ENCODE measurements at regions not wholly inside any gene's neighbourhood (a gene's known extent, or its start where the extent isn't known, plus 50 kb on each side); places are given as distances from the start of the nearest gene placed in this dataset.

DNA sequence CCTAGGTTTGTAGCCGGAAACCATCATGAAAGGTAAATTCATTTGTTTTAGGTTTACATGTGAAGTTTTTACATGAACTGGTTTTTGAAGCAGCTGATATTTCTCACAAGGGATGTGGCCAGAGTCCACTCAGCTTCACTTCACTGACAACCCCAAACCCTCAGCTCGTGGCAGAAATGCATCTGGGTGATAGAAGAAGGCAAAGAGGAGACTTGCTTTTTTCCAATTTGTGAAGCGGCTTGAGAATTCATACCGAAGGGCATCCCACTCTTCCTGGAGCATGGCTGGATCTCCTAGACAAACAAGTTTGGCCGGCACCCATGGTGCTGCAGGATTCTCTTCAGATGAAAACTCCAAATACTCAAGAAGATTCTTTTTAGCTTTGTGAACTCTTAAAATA, 392.8 kb upstream of the CNR1 start:
- DNase-seq (ENCODE audit: low spot score) = no peak

DNA sequence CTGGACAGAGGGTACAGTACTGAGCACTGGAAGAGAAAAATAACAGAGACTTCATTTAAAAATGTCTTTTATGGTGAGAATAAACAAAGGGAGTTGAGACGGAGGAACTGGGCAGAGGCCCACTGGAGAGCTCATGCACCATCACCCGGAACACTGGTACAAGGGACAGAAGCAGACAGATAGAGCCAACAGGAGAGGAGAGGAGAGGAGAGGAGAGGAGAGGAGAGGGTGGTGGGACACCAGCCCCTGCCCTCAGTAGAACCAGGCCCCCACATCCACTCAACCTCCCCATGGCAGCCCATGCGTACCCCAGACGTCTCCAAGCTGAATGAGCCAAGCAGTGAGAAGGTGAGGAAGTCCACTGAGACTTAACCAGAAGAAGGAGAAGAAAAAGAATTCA, 390.5 kb upstream of the CNR1 start:
- no peak for DNase-seq (ENCODE audit: low spot score)

DNA sequence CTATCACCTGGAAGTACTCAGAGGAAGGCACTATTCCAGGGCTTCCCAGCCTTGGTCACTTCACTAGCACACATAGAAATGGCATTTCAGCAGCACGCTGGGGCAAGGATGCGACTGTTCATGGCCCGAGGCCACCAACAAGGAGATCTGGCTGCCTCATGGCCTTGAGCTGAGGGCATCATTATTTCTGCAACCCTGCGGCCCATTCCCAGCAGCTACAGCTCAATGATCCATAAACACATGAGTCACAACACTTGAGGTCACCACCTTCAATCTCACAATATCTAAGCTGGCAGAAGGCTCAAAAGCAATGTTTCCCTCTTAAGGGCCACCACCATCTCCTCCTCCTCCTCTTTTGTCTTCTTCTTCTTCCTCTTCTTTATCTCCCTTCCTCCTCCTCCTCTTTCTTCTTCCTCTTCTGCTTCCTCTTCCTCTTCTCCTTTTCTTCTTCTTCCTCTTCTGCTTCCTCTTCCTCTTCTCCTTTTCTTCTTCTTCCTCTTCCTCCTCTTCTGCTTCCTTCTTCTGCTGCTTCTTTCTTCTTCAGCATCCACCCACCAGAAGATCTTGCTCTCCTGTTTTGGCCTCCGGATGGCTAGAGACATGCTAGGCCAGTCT, 382.9 kb upstream of the CNR1 start:
- DNase-seq (ENCODE audit: low spot score) = no peak

DNA sequence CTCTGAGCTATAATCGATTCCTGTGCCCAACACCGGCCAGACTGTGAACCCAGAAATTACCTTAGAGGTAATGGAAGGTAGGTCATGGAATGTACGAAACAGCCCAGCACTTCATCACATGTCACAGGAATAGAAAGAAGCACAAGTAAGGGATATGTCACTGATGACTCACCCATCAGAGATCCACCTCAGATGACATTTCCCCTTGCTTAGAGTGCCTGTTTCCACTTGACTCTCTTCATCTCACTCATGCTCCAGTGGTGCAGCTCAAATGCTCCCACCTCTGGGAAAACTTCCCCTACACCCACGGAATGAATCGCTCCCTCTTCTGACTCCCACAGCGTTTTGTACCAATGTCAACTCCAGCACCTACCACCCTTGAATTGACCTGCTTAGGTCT, 381.6 kb upstream of the CNR1 start:
- no peak for DNase-seq (ENCODE audit: low spot score)

DNA sequence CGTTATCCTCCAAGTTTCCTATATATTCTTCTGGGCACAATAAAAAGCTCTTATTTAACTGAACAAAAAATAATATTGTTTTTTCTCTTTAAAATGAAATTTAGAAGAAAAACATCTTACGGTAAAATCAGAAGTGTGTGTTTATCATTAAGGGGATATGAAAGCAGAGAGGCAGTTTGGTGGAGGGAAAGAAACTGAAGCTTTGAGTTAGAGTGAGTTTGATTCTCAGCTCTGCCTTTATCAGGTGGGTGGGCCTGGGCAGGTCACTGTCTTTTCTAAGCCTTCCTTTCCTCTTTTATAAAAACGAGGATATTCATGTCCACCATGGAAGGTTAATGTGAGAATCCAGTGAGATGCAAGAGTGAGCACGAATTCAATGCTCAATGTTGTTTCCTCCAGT, 379.8 kb upstream of the CNR1 start:
- DNase-seq (ENCODE audit: low spot score) = no peak

DNA sequence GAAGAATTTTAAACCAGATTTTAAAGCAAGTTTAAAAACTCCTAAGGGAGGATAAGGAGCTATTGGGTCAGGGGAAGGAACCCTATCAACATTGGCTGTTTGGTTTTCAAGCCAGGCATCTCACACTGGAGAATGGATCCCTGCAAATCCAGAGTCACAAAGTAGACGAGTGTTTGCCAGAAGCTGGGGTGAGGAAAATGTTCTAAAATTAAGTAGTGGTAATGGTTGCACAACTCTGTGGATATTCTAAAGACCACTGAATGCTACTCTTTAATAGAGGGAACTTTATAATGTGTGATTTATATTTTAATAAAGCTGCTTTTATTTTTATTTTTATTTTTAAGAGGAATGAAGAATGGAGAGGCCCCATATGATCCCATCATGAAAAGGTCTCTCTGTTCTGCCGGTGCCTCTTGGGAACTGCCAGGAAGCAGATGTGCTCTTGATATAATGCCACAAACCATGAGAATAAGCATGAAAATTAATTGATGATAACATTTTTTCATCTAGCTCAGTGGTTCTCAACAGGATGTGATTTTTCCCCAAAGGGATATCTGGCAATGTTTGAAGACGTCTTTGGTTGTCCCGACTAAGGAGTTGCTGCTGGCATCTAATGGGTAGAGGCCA, 379.0 kb upstream of the CNR1 start:
- no peak for DNase-seq (ENCODE audit: low spot score)

DNA sequence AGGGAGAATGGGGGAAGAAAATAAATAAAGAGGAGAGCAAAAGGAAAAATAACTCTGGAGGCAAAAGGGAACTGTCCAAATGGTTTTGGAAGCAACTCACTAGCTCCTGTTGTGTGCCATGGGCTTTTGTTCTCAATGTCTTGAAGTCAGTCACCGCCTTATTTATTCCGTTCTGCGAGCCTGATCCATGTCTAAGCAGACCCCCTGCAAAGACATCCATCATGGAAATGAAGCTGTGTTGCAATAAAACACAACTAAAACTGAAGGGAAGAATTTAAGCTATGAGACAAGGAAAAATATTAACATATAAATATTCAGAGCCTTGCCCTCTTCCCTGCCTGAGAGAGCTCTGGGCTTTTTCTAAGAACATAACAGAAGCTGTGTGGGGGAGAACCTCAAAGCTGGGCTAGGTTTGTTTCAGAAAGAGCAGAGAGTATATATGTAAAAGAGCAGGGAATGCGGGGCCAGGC, 373.2 kb upstream of the CNR1 start:
- DNase-seq (ENCODE audit: low spot score) = no peak

DNA sequence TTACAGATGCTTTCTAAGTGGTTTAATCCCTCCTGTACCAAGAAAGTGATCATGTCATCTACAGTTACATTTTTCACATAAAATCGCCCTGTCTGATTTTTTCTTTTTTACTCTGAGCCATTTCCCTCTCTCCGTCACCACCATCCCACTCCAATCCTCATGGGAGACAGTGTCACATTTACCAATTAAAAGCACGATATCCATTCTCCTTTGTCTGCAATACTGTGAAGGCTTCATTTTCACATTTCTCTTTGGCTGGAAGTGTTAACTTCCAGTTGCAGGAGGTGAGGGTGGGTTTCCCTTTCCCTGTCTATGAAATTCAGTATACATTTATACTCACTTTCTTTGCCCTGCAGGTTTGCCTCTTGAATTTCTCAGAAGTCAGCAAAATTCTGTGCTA, 372.7 kb upstream of the CNR1 start:
- DNase-seq (ENCODE audit: low spot score) = no peak

DNA sequence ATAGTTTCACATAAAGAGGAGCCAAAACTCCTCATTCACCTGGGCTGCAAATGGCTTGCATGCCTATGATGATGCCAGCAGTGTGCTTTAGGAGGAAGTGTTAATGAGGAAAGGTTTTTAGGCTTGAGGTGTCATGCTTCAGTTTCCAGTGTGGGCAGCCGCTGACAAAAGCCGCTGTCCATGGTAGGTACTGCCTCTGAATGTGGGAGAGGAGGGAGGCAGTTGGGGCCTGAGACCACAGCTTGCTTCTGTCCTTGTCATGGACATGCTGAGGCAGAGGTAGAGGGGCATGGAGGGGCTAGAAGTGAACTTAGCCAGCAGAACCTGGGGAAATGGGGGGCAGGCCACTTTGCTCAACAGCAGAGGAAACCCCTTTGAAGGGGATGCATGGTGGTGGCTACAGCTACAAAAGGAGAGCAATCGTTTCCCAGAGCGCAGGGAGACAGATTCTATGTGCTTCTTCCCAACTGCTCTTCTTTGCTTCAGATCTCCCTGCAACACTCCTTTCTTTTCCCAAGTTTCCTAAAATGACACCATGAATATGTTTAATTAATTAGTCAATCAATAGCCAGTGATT, 372.1 kb upstream of the CNR1 start:
- DNase-seq (ENCODE audit: low spot score) = no peak

DNA sequence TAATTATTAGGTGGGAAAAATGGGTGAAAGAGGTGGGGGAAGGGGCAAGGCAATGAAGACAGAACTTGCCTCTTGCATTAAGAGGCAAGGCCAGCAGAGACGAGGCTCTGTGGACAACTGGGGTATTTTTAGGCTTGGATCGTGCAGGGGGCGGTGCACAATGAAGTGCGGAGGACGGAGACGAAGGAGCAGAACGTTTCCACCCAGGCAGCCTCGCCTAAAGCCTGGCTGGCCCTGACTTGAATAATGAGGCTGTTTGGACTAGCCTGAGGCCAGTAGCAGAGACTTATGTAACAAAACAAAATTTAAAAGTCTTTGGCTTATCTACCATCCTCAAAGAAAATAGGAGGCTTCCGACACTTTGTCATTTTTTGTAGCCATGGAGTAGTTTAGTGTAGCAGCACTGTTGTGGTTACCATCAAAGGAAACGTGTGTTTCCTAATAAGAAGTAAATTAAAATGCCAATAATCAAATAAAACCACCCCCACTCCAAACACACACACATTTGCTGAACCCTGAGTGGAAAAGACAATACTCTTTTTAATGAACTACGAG, 370.0 kb upstream of the CNR1 start:
- DNase-seq (ENCODE audit: low spot score) = no peak

DNA sequence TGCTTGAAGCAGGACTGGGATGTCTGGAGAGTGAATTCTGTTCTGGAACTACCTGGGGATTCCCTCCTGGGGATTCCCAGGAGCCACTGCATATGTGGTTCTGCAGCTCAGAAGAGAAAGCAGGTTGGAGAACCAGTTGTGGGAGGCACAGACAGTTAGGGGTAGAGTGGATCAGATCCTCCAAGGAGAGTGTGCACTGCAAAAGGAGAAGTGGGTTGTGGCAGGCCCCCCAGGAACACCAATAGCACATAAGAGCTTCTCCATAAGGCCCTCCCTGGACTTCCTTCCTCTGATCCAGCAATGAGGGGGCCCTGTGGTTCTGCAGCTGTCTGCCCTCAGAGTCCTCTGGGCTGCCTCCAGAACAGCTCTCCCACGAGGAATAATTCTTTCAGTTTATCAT, 369.2 kb upstream of the CNR1 start:
- DNase-seq (ENCODE audit: low spot score) = no peak

DNA sequence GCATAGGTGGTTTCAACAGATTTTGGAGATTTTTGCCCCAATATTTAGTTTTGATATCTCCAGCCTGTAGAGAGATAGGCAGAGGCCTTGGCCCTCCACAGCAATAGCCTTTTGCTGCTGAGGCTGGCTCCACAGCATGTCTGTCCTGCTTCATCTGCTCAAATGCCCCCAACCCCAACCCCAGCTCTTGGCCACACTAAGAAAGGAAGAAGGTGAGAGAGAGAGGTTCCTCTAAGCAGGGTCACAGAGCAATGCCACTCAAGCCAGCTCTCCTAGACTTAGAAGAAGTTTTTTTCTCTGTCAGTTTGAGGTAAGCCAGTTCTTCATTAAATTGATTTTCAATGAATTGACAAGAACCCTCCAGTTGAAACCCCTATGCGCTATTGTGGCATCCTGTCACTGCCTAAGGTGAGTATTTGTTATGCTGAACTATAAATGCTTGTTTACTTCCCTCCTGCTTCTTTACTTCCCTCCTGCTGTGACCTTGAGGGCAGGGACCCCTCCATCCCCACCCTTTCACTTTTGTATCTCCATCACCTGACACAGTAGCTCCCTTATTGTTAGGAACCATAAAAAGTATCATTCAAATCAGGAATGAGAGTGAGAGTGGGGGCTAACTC, 366.2 kb upstream of the CNR1 start:
- no peak for DNase-seq (ENCODE audit: low spot score)

DNA sequence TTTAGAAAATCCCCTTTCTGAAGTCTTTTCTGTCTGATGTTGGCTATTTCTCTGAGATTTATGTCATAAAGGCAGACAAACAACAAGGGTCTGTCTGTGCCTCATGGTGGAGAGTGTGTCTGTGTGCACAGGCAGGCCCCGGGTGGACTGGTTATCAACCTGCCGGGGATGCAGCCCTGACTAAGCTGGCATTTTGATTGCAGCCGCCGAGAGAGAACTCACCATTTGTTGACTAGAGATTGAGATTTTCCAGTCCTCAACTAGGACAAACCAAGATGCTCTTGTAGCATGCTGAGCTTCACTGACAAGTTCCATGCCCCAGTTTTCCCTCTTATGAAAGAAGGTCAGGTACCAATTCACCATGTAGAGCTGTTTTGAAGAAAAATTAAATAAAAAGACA, 363.6 kb upstream of the CNR1 start:
- DNase-seq (ENCODE audit: low spot score) = no peak

DNA sequence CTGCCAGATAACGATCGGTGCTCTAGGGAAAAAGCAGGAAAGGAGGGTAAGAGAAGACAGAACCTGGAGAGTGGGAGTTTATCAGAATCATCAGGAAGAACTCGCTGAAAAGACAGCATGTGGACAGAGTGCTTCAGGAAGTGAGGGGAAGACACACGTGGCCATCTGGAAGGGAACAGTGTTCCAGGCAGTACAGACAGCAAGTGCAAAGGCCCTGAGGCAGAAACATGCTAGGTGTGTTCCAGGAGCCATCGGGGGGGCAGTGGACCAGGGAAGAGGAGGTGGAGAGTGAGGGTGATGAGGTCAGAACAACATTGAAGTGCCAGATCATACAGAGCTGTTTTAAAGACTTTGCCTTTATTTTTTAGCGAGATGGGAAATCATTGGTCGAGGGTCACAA, 354.3 kb upstream of the CNR1 start:
- DNase-seq (ENCODE audit: low spot score) = no peak

DNA sequence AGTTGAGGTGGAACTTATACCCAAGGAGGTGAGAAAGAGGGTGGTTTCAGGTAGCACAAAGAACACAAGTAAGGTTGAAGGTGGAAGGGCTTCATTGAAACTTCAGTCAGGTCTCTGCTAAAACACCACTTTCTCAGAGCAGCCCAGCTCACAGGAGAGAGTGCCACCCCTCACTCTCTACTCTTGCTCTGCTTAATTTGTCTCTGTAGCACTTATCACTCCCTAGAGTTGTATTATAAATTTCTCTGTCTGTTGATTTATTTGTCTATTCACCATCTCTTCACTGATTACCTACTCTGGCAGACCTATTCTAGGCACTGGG, 353.8 kb upstream of the CNR1 start:
- DNase-seq (ENCODE audit: low spot score) = no peak

DNA sequence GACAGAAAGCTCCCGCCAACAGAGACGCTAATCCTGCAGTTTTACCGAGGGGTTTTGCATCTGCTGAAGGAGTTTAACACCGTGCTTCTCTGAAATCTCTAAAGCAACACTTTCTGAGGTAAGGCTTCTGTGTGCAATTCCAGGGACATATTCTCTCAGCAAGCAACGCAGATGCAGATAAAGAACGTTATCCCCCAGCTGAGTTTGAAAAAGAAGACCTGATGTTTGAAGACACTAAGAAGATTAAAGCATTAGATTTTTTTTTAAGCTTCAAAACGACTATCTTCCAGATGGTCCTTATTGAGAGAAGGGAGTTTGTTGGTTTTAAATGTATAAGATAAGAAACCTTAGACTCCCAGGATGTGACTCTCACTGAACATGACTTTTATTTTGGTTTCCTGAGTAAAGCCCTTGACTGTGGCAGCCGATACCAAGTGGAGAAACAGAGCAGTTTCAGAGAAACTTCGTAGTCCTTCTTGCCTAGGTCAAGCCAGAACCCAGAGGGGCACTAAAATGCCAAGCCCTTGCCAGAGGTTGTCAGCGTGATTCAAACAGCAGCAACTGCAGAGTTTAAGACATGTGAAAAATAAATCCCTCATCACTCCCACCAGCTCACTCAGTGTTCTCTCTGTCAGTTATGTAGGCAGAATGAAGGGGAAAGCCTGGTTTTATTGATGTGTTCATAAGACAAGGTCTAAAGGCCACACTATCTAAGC, 353.3 kb upstream of the CNR1 start:
- no peak for DNase-seq (ENCODE audit: low spot score)

DNA sequence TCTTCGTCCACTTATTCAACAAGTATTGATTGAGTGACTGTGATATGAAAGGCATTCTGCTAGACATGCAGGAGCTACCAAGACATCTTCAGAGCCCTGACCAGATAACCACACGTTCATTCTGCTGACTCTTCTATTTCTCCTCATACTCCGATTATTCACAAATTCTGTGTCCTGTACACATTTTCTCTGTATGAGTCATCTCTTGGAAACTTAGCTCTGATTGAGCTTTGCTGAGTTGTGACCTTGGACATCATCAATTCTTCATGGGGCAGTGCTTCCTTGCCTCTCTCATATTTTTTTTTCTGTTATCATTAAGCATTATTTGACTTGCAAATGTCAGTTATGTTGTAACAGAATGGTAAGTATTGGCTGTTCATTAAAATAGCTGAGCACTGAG, 351.6 kb upstream of the CNR1 start:
- no peak for DNase-seq (ENCODE audit: low spot score)

DNA sequence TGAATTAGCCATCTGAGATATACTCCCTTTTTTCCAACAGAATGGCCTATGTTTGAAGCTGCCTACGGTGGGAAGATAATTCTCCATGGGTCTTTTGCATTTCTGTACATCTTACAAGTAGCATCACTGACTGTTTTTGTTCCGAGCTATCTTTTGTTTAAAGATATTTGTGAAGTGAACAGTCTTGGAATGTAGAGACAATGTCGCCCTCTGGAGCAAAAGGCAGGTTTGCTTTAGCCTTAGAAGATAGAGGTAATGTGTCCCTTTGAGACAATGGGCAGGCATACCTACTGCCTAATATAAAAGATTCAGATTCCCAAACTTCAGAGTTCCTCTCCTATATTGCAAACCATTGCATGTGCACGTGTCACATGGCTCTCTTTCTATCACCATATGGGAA, 347.8 kb upstream of the CNR1 start:
- DNase-seq (ENCODE audit: low spot score) = no peak

DNA sequence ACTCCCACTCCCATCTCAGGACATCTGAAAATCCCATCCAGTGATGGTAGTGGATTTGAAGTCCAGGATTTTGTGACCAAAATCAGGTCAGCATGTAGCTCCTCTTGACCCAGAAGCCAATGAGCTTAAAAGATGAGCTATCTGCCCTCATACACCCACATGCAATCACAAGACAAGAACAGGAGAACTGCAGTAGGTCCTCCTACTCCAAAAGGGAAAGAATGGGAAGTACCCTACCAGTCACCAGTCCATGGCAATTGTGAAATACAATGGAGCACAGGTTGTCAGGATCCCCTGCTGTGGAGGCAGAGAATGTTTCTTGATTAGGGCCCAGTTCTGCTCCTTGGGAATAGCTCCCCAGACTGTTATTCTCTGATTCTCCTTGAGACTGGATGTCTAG, 347.3 kb upstream of the CNR1 start:
- no peak for DNase-seq (ENCODE audit: low spot score)

DNA sequence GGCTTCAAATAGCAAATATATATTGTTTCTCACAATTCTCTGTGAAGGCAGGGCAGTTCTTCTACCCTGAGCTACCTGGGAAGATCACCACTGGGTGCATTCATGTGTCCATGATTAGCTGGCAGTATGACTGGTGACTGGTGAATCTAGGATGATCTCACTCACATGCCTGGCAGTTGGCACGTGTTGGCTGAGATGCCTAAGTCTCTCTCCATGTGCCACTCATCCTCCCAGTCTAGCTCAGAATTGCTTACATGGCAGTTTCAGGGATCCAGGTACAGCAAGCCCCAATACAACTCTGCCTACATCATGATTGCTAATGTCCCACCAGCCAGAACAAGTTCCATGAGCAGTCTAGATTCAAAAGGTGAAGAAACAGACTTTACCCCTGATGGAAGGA, 346.8 kb upstream of the CNR1 start:
- no peak for DNase-seq (ENCODE audit: low spot score)

DNA sequence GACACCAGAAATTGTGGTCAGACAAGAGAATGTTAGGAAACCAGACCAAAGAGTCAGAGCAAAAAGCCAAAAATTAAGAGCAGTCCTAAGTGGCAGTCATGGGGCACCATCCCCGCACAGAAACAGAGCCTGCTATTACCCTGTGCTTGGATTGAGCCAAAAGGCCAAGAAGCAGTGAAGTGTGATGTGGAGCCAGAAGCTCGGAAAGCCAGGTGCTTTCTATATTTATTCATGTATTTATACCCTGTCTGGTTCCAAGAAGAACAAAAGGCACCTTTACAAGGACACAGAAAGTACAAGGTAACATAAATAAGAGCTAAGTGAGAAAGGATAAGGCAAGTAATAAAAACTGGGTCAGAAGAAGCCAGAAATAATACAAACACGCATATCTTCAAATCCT, 336.2 kb upstream of the CNR1 start:
- no peak for DNase-seq (ENCODE audit: low spot score)

DNA sequence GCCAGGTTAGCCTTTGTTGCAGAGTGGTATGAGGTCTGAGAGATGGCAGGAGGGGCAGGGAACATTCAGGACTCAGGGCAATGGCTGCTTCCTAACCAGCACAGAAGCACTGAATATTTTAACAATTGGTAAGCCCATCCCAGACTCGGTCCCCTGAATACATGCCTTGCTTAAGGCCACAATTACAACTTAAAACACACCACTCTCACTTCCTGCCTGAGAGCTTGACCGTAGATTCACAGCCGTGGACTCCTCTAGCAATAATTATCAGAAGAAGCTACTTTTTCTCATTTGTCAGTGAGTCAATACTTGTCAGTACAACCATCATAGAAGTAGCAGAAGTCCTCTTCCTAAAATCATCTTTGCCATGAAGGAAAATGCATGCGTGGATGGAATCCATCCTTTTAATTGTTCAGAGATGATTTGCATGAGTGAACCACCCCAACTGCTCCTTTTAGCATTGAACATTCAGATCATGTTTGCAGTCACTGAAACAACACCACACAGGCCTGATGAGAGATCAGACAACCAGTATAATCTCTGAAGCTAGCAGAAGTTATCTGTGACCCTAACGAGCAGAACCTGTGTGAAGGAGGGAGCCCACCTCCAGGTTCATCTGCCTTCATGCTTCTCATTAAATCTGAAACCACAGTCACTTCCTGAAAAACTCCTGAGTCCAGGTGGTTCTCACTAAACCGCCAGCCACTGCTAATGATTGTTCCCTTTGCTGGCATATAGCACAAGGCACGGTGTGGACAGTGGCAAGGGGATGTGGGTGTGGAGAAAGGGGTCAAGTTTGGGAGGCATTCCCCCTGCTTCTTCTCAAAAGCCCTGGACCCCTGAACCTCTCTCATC, 333.9 kb upstream of the CNR1 start:
- no peak for DNase-seq (ENCODE audit: low spot score)
